ENCODE measurements at regions not wholly inside any gene's neighbourhood (a gene's known extent, or its start where the extent isn't known, plus 50 kb on each side); places are given as distances from the start of the nearest gene placed in this dataset.

DNA sequence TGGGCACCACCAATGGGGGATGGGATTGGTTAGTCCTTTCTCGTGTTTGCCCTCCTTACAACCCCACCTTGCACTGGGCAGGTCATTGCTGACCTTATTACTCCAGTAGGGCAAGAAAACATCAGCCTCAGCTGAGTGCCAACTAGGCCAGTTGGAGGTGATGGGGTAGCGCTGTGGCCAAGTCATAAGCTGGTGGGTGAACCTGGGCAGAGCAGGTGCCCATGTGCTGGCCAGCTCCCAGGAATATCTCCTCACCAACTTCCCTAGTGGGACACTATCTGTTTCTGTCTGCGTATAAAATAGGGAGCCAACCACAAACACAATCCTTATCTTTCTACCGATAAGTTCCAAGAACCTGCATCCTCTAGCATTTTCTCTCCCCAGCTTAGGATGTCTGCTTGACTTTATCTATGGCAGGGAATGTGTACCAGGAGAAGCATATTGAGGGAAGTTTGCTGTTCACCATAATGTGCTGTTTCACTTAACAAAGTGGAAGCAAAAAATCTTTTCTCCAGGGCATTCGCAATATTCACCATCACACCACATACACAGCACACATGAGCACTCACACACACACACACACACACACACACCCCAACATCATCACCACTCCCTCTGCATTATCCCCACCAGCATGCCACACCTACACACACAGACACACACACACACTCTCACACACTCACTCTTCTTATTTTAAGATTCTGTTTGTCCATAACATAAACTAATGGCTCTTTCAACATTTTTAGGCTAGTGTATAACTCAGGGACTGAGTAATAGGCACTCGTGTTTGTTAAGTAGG lies 390.0 kb downstream of the ENC1 start:
- no peak for DNase-seq

DNA sequence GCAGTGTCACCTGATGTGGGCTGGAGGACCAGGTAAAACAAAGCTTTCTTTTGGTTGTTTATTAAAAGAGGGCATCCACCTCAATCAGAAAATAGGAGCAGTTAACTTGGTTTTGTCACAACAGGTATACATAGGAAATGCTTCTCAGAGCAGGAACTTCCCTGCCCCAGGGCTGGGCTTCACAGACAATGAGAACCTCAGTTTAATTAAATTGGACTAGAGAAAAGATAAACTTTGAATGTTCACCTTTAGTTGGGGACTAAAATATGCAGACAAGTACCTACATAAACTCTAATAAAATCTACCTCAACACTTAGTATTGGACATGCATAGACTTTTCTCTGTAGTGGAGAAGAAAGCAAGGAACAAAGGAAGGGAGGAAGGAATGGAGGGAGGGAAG lies 392.0 kb downstream of the ENC1 start:
- DNase-seq = no peak

DNA sequence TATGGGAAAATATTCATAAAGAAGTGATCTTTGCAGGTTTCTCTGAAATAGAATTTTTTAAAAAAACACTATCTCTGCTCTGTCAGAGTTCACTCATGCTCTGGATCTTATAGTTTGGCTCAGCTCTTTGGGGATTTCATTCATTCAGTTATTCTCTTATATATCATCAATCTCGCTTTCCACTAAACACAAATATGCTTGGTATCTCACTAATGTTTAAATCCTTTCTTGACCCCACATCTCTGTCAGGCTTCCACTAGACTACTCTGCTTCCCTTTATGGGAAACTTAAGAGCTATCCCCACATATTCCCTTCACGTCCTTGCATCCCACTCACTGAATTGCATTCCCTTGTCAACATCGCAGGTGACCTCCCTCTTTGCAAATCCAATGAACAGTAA lies 396.1 kb downstream of the ENC1 start:
- no peak for DNase-seq

DNA sequence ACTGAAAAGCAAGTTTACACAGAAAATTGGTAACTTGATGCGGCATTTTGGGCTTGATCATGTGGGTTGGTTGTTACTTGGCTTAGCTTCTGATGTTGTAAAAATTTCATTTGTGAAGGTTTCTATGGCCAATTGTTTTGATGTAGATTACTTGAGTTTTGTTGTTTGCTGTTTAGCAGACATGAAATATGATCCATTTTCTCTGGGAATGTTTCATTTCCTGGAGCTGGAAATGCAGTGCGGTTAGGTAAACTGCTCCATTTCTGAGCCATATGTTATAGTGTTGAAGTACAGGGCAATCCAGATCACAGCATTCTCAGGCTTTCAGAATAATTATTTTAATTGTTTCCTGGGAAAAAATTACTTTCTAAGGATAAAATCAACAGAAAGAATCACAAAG lies 396.9 kb downstream of the ENC1 start:
- DNase-seq = no peak

DNA sequence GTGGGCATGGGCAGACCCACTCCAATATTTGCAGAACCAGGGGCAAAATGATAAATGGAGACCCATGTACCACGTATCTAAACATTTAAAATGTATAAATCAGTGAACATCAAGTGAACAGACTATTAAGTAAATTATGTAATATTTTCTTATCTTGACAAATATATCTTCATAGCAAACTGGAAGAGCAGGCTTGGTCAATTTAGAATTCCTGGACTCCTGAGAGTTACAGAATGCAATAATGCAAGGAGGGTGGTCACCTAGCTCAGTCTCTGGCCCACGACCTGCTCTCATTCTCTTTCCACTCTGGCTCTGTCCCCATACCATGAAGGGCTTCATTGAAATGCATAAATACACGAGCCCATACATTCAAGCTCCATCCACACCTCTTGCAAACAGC lies 398.0 kb downstream of the ENC1 start:
- DNase-seq = no peak

DNA sequence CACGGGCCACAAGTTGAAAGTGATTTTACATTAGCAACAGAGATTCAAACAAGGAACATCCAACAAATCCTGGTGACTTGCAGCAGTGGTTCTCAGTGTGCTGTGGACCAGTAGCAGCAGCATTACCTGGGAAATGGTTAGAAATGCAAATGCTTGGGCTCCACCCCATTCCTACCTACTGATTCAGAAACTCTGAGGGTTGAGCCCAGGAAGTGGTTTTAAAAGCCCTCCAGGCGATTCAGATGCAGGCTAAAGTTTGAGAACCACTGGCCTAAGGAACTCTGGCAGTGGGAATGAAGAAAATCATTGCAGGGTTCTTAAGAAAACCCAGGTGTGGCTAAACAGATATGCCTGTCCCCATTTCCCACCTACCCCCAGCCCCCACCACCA lies 398.8 kb downstream of the ENC1 start:
- DNase-seq = no peak

DNA sequence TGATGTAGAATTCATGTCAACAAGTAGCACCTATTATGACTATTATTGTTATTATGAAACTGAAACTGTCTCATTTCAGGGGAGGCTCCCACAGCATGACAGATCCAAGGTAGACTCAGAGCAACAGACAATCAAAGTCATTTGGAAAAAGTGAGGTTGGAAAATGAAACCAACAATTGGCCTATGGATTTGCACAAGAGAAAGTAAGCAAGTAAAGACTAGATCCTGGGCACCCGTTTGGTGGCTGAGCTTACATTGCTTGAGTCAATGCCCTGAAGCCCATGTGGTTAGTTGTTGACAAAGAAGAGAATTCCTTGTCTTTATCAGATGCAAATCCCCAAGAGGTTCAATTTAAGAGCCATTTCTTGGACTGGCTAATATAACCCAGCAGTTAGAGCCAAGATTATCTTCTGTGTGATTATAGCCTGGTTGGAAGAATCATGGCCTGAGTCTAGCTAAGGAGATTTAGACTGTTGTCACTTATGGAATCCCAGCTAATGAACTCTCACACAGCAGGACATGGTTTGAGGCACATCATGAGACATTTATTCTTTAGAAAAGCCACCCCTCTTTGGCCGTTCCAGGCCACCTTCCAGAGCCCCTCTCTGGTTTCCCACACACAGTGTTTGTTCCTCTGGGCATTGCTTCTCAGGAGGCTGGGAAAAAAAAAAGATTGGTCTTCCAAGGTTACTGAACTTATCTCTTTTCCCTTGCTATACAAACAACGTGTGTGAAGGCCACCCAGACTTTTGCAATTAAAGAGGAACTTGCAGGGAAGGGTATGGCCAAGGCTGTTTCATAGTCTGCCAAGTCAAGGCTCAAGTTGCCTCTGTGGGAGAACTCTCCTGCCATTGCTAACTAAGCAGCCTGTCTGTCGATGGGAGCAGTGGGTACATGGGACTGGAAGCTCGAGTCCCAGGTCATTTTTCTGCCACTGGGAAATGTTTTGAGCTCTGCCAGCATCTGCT lies 399.5 kb downstream of the ENC1 start:
- DNase-seq = no peak

DNA sequence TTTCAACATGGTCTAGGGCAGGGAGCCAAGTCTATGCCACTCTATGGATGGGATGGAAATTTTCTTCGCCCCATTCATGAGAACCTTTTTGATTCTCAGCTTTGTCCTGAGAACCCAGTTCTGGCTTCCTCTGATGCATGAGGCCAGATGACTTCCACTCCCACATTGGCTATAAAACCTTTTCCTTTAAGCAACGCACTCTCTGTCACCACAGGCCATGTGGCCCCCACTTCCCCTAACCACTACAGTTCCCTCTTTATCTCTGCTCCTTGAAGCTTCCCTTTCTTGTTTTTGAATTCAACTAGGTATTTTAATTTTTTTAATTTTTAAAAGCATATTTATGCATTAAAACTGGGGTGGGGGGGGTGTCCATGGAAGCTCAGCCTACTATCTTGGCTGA lies 401.3 kb downstream of the ENC1 start:
- no peak for DNase-seq

DNA sequence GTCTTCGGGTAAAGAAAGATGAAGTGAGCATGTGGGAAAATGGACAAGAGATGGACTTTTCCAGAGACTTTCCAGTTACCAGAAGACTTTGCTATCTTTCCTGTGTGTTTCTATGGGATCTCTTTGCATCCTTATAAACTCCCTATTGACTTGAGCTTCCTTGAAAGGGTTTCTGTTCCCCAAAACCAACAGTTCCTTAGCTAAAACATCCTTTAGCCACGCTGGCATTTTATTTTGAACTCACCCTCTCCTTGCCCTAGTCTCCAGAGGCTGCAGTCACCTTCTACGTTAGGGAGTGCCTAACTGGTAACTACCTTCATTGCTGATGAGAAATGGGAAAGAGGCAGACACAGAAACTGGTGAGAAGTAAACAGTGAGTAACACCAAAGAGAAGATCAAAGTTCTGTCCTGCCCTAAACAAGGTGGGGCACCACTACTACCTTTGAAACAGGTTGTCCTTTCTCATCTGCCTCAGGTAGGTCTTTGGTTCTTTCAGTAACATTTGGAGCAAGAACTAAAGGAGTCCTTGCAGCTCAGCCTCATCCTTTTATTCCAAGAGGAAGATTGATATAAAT lies 402.9 kb downstream of the ENC1 start:
- no peak for DNase-seq

DNA sequence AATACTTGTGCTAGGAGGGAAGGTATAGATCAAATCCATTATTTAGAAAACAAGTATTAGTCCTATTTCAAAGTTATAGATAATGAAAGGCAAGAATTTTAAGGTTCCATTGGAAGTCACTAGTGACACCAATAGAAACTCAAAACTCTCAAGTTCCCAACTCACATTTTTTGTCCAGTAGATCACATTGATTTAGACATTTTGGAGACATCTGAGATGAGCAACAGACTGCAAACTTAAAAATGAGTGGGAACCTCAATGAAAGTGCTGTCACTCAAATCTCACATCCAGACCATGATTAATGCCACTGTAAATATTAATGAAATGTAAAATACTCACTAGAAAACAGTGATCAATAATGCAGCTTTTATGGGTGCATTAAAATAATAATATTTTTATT lies 405.0 kb downstream of the ENC1 start:
- no peak for DNase-seq

DNA sequence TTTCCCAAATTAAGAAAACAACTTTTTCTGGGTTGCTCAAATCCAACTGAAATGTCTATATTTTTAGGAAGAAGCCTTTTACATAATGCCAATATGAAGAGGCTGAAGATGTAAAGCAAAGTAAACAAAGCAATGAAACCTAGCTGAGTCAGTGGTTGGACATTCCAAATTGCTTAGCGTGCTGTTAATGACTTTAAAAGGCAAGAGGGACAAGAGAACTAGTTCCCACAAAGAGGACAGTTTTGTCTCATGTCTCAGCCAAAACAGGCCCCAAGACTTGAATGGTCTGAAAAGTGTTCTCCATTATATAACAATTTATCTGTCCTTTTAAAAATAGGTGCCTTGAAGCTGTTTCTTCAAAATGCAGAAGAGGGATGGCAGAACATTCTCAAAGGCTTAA lies 407.0 kb downstream of the ENC1 start:
- DNase-seq = no peak

DNA sequence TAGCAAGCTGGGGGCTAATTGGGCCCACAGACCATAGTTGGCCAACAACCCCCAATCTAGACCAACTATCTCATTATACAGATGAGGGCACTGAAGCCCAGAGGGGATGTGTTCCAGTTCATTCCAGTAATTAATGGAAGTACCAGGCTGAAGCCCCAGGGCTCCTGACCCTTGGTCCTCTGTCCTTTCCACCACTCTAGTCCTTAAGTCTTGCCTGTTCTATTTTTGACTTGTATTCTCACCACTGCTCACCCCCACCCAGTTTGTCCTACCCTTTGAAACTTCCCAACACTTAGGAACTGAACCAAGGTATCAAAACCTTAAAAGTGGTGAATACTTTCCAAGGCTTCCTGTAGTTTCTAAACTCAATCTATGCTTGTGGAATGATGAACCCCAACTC lies 407.4 kb downstream of the ENC1 start:
- no peak for DNase-seq

DNA sequence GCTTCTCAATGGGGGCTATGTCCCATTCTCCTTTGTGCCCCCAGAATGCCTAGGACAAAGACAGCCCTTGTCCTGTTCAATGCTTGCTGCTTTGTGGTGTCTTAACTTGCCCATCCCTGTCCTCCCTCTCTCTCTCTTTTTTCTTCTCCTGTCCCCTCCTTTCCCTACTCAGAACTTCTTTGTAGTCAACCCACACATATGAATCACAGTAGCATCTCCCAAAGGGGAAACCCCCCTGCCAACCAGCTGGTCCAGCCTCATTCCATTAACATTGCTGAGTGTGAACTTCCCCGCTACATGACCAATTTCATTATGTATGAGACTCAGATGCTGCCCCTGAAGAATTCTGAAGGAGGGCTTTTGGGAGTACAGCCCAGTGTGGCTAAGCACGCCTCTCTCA lies 408.3 kb downstream of the ENC1 start:
- no peak for DNase-seq

DNA sequence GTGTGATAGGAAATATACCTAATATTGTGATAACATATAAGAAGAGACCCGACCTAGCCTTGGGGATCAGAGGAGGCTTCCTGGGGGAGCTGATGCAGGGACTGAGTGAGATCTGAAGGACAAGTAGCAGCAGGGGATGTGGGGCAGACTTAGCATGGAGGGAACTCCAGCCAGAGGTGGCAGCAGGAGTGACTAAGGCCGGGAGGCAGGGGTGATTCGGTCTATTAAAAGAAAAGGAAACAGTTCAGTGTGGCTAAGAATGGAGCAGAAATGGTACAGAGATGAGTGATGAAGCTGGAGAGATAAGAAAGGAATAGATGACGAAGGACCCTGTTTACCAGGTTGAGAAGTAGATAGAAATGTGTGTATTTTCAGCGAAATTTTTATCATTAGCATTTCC lies 408.8 kb downstream of the ENC1 start:
- DNase-seq = no peak

DNA sequence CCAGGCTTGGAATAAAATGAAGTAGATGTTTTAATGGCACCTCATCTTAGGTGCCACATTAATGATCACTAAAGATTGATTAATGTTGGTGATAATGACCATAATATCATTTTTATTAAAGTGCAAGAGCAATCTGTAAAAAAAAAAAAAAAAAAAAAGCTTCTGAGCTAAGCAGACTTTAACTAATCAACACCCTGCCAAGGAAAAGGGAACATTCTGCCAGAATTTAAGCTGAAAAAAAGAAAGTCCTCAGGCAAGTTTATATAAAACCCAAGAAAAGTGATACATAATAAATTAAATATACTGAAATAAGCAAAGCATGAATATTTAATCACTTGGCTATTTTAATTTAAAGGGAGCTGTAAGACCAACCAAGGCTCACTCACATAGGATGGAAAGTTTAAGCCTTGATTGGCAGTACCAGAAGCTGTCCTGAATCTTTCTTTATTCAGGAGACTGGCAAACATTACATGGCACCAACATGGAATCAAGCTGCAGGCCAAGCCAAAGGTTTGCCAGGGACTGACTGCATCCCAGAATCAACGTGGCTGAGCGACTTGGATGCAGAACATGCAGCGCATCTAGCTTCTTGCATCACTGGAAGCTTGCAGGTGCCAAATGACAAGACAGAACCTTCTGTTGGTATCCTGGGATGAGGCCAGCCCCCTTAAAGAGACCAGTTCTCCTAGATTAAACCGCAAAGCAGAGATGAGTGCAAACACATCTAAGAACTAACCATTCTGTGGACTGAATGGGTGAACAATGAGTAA lies 413.6 kb downstream of the ENC1 start:
- no peak for DNase-seq

DNA sequence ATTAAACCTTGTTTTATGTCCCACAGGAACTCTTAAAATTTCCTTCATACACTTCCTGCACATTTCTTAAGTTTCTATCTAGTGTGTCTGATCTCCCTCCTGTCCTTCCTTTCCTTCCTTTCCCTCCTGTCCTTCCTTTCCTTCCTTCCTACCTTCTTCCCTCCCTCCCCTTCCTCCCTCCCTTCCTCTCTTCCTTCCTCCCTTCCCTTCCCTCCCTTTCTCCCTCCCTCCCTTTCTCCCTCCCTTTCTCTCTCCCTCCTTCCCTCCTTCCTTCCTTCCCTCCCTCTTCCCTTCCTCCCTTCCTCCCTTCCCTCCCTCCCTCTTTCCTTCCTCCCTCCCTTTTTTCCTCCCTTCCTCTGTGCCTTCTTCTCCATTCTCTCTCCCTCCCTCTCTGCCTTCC lies 414.9 kb downstream of the ENC1 start:
- no peak for DNase-seq

DNA sequence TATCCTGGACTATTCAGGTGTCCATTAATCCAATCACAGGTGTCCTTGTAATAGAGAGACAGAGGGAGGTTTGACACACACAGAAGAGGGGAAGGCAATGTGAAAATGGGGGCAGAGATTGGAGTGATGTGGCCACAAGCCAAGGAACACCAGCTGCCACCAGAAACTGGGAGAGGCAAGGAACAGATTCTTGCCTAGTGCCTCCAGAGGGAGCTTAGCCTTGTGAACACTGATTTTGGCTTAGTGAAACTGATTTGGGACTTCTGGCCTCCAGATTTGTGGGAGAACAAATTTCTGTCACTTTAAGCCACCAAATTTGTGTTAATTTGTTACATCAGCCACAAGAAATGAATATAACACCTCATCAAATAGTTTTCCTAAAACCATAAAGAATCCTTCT lies 416.2 kb downstream of the ENC1 start:
- DNase-seq = no peak

DNA sequence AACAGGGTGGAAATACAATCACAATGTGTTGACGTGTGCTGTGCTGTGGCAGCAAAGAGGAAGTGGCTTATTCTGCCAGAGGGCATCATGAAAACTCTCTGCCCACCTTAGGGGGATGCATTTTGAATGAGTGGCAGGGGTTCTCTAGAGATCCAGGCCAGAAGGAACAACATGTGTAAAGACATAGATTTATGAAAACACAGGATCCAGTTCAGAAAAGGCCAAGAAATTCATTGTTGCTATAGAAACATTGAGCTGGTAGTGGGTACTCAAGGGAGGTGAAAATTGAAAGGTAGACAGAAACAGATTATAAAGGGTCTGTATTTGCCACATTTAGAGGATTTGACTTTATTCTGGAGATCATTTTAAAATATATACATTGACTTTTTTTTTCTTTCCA lies 417.7 kb downstream of the ENC1 start:
- DNase-seq = no peak

DNA sequence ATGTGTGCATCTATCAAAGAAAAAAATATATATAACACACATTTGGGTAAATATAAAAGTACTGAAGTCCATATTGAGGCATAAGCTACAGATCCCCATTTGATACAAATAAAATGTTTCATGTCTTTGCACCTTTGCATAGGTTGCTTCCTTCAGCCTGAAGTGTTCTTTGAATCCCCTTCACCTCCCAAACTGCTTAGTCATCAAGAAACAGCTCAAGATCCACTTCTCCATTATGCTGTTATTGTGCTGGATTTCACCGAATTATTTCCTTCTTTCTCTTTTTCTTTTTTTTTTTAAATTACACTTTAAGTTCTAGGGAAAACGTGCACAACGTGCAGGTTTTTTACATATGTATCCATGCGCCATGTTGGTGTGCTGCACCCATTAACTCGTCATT lies 419.1 kb downstream of the ENC1 start:
- no peak for DNase-seq

DNA sequence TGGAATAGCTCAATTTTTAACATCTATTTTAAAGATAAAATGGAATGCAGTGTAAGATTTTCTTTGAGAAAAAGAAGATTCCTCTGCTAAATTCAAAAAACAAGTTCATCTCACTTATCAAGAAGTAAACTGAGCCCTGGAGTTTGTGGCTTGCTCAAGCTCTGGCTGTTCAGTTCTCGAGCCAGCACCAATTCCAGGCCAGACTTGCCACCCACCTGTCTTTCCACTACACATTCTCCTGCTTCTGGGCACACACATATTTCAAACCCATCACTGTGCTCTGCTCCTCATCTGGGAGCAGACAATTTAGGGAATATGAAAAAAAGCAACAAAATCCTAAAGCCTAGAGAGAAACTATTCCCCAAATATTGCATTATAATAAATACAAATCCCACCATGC lies 424.5 kb downstream of the ENC1 start:
- DNase-seq = no peak

DNA sequence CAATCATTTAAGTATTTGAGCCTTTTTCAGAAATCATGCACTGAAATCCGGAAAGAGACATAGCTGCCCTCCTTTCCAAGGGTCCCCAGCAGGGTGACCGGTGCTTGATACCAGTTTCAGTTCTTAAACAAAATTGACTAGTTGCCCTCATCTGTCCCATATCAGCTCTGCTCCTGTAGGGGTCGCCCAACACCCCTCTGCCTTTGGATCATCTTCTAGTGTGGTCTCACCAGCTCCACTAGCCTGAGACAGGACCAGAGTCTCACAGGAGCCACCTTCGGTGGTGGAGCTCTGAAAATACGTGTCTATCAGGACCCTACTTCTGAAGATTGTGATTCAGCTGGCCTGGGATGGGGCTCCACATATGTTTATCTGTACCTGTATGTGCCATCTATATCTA lies 428.2 kb downstream of the ENC1 start:
- DNase-seq = peak; percentile 9

DNA sequence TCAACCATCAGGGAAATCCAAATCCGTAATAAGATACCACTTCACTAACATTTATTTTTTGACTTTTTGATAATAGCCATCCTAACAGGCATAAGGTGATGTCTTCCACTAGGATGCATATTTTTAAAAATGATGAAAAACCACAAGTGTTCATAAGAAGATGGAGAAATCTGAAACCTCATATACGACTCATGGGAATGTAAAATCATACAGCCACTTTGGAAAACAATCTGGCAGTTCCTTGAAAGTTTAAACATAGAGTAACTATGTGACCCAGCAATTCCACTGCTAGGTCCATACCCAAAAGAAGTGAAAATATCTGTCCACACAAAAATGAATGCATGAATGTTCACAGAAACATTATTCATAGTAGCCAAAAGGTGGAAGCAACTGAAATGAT lies 431.0 kb downstream of the ENC1 start:
- no peak for DNase-seq
